GM18867 (cell line): ENCODE measurements at regions not wholly inside any gene's neighbourhood (a gene's known extent, or its start where the extent isn't known, plus 50 kb on each side); places are given as distances from the start of the nearest gene placed in this dataset.
A peak's percentile ranks its signal among the peaks of the same experiment; 100 is the strongest.

Experiments
- ATAC-seq: cut with Tn5 transposase; IDR thresholded peaks from one replicate; pipeline ENCODE4 v1.9.1; 2021; ENCODE audit warnings: mild to moderate bottlenecking, moderate library complexity; ENCODE audit not compliant: unreplicated experiment

DNA sequence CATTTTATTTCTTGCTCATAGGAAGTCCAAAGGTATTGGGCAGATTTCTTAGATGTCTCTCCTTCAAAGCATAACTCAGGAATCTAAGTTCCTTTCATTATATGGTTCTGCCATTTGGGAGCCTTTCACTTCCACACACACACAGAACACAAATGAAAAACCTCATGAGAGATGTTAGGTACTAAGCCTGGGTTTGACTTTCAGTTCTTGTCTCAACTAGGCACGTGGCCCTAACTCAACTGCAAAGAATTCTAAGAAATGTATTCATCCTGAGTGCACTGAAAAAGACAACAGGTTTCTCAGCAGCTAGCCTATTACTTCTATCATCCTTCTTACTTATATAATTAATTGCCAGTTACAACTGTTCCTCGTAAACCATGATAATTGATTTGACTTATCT is 190.0 kb upstream of the SAMSN1 start:
- ATAC-seq = peak; percentile 81

- no peak for ATAC-seq
Observed at GRCh38 chr21:14734833-14735232, 188.7 kb upstream of the SAMSN1 start.

- ATAC-seq = peak; percentile 40
Observed at GRCh38 chr21:14734191-14734590, 188.1 kb upstream of the SAMSN1 start.

GRCh38 chr21:14725219-14725618 is 179.1 kb upstream of the SAMSN1 start:
- ATAC-seq = no peak

DNA sequence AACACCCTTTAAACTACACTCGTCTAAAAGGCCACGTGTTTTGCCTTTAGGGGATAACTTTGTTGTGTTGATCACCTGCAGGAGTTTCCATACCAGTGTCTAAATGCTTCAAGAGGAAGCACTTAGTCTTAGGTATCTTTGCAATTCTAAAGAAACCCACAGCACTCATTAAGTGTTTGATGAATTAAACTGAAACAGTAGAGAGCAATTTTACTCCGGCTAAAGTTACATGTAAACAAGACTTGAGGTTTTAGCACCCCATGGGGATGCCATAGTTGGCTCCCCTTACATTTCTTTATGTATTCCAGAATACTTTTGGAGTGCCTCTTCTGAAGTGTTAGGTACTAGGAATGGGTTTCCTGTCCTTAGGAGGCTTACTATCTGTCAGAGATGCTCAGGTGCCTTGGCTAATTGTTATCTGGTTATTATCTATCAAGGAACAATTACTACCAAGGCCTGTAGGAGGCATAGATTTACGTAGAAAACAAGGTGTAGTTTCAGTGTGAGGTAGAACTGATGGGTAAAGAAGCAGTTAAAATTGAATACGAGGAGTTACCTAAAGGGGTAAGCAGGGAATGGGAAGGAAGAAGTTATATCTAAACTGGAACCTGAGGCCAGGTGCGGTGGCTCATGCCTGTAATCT is 176.8 kb upstream of the SAMSN1 start:
- ATAC-seq = no peak

- ATAC-seq = no peak
Observed at GRCh38 chr21:14720237-14720636, 174.1 kb upstream of the SAMSN1 start.

GRCh38 chr21:14718951-14719350 is 172.8 kb upstream of the SAMSN1 start:
- no peak for ATAC-seq

- no peak for ATAC-seq
Observed at GRCh38 chr21:14716761-14717396, 170.8 kb upstream of the SAMSN1 start.

DNA sequence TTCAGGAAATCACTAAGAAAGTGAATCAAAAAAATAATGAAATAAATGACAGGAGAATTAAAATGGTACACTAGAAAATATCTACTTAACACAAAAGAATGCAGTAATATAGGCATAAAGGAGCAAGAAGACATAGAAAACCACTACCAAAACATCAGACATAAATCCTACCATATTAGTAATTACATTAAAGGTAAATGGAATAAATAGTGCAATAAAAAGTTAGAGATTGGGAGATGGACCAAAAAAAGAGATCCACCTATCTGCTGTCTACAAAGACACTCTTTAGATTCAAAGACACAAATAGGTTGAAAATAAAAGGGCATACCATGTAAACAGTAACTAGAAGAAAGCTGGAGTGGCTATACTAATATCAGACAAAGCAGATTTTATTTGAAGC is 167.0 kb upstream of the SAMSN1 start:
- ATAC-seq = no peak

GRCh38 chr21:14712121-14712715 is 166.1 kb upstream of the SAMSN1 start:
- ATAC-seq = no peak

DNA sequence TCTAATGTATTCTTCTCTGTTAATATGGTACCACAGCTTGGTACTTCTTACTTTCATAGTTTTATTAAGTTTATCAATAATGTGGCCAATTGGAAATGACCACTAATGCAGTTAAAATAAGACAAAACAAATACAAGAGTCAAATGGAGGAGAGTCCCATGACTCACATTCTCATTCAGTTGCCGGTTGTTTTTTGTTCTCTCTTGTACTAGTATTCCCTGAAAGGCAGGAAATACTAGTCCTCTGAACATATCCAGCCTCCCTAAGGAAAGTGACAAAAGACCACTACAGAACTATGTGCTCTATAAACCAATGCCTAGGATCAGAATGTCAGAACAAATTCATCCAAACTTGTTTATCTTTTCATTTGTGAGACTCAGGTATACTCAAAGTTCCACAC is 165.2 kb upstream of the SAMSN1 start:
- ATAC-seq = no peak

GRCh38 chr21:14707511-14708020 is 161.5 kb upstream of the SAMSN1 start:
- no peak for ATAC-seq

DNA sequence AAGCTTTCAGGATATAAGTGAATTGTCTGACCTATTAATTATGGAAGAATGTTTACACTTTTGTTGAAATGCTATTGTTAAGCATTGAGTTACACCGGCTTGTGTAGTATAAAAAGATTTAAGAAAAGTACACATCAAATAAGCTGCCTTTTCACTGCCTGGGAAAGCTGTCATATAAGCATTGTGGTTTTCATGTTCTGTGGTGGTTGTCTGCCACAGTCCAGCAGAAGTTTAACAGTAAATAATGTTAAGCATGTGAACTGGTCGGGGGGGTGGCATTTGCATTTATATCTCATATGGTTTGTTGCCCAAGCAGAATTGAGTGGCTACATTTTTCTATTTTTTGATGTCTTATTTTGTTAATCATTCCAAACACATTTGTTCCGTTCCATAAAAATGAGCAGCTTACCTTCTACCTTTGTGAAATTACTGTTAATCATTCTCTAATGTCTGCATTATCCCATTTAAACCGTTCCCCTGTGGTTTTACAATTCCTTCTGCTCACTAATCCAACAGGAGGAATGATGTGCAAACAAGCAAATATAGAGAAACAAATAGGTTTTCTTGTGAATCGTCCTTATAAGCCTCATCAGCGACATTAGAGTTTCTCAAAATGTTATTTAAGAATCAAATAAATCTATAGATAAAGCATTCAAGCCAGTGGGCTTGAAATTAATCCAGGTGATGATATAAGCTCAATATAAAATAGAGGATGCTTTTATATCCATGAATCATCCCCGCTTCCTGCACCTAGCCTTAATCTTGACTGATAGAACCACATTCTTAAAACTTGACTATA is 160.8 kb upstream of the SAMSN1 start:
- no peak for ATAC-seq

DNA sequence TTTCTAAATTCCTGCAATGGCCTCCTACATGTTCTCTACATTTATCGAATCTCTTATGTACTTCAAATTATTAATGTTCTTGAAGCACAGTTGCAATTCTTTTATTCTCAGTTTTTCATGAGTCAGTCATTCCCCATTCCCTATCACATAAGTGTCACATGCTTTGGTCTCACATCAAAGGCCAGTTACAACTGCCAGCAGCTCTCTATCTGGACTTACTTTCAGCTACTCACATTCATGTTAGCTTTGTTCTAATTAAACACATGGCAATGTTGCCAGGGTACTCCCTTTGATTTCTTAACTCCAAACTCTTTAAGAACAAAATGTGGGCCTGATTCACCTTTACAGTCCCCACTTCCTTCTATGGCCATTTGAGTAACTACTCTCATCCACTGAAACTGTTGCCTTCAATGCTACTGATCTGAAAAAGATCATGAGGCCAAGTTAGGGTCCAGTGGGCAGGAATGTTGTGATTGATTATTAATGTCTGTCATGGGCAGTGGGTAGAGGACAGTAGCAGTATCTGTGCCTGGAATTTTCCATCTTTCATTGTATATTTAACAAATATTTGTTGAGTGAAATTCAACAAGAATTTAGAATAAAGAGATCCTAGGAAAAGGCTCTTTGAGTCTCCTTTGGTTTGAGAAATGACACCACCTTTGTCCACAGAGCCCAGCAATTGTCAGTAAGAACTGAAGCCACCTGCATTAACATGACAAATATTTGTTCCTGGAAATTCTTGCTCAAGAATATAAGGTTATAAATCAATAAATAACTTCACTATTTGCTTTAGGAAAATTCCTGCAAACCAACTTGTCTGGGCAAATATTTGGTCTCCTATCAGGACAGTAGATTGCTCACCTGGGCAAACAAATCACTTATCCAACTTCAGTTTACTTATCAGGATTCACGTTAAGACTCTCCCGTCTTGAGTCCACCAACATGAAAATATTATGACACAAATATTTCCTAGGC is 153.6 kb upstream of the SAMSN1 start:
- no peak for ATAC-seq

GRCh38 chr21:14697769-14698168 is 151.7 kb upstream of the SAMSN1 start:
- ATAC-seq = no peak

DNA sequence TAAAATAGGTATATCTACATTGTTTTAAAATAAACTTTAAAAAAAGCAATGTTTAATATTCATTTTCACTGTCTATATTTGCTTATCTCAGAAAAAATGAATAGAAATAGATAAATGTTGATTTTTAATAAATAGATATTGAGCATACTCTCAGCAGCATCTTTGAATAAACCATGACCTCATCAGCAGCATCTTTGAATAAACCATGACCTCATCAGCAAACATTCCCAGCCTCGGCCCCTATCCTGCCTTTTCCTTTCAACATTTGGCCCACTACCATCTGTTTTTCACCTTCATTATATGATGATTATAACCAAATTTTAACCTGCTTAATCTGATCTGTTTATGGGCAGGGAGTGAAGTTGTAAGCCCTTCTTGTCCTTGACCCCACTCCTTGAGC is 148.7 kb upstream of the SAMSN1 start:
- no peak for ATAC-seq

DNA sequence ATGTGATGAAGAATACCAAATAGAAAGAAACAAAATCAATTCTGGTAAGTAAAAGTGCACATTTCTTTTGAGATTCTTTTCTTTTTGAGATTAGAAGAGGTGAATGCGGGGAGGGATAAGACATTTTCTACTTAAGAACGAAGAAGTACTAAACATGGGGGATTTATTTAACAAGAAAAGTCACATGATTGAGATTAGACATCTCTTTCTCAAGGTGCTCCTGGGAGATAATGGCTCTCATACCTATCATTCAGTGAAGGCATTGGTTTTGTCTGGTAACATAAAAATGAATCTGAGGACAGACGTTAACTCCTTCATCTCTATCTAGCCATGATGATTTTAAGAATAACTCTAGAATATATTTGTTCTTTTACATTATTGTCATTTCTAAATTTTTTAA is 147.9 kb upstream of the SAMSN1 start:
- no peak for ATAC-seq

DNA sequence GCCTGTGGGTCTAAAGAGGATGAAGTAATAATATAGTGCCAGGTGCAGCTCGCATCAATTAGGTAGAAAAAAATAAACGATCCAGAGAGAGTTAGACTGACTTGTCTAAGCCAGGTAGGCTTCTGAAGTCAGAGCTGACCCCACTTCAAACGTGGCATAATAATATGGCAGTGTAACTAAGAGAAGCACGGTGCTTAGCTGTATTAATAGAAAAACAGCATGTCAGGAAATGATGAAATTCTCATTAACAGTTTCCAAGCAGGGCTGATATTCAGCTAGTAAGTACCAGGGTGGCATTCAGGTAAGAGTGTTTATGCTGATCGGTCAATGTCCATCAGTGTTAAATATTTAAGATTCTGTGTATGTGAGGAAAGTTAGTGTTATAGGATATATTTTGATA is 145.8 kb upstream of the SAMSN1 start:
- no peak for ATAC-seq

- ATAC-seq = no peak
Observed at GRCh38 chr21:14690886-14691285, 144.8 kb upstream of the SAMSN1 start.

DNA sequence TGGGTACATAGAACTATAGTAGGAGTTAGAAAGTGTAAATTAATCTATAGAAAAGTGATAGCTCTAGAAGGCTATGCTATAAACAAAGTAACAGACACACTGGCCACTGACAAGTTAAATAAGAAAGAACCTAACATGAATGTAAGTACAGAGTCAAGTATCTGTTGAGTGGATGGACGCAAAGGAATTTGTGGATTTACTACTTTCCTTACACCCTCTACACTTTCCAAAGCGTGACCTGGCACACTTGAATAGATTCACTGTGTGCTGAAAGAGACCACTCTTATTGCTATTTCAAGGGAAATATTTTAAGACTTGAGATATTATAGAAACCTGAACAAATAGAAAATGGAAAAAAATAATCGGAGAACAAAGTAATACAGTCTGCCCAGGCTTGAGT is 142.8 kb upstream of the SAMSN1 start:
- no peak for ATAC-seq
